ENCODE measurements at regions not wholly inside any gene's neighbourhood (a gene's known extent, or its start where the extent isn't known, plus 50 kb on each side); places are given as distances from the start of the nearest gene placed in this dataset.

DNA sequence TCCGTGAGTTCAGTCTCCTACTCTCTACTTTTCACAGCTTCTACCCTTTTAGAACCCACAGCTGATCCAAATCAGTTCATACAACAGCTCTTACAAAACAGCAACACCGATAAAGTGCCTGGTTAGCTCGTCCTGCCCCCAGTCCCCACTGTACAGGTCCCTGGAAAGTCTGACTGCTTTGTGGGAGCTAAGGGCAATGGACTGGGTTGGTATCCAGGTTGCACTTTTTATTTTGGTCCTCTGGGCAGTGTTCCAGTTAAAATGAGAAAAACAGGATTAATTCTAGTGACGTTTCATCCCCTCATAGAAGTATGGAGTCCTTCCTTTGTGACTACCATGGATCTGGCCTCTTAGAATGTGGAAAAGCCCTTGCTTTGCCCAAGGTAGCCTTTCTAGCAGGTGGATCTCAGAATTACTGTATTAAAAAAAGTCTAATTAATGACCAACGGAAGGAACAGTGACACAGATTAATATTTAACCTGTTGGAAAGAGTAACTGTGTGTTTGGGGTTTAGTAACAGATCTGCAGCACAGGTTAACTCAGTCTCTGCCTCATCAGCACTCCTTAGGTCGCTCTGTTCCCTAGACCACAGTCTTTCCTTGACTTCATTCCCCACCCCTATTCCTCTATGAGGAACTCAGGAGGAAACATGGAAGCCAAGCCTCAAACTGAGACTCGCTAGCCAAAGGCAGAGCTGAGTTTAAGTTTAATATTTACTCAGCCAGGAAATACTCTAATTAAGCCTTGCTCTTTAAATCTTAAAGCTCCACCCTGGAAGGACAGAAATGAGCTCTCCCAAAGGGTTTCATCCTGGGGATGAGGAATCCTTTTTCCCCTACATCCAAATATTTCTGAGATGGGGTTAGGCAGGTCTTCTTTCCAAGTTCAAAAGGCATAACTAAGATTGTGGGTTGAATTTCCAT is 52.8 kb upstream of the ITGA6 start:
- H3K36me3 ChIP-seq (ENCODE audit: control insufficient read depth in 5 of 5, insufficient read depth in 5 of 5, low read length in 5 of 5) = no peaks in the 10 kb centered on the region
- H3K27ac ChIP-seq (ENCODE audit: low read depth, low read length) = no peak overlapping the region
- no peak overlapping the region for H3K4me3 ChIP-seq (ENCODE audit: low read depth in 1 of 5, low read length in 5 of 5)
- peaks cover 0 to 13% (median 3%) of the 10 kb centered on the region in 5 donors for H3K9me3 ChIP-seq (ENCODE audit: control insufficient read depth in 5 of 5, low read length in 5 of 5)
- H3K9ac ChIP-seq (ENCODE audit: low read length in 5 of 5) = no peak overlapping the region
- H3K27me3 ChIP-seq (ENCODE audit: control insufficient read depth in 5 of 5, insufficient read depth in 4 of 5, low read length in 5 of 5) = peaks cover 0 to 4% (median 0%) of the 10 kb centered on the region in 5 donors
- peaks cover 0 to 21% (median 0%) of the 10 kb centered on the region in 5 donors for H3K4me1 ChIP-seq (ENCODE audit: control insufficient read depth in 5 of 5, insufficient read depth in 5 of 5, low read length in 5 of 5)

DNA sequence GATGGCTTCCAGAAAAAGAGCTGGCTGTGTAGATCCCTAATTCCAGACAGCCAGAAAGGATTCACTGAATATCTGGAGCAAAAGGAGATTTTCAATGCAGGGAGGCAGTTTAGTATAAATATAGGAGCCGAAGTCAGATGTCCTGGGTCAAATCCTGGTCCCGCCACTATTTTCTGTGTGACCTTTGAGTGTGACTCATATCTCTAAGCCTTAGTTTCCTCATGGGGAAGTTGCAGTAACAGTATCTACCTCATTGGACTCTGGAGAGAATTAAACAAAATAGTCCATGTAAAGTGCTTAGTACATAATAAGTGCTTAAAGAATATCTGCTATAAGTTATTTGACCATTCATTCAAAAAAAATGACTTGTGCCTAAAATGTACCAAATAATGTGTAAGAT is 52.1 kb upstream of the ITGA6 start:
- Histone ChIP-seq H3K9ac (ENCODE audit: low read length in 5 of 5) (no peak overlapping the region), H3K27ac (ENCODE audit: low read depth, low read length) (no peak overlapping the region), H3K27me3 (ENCODE audit: control insufficient read depth in 5 of 5, insufficient read depth in 4 of 5, low read length in 5 of 5) (peaks cover 0 to 4% (median 0%) of the 10 kb centered on the region in 5 donors), H3K36me3 (ENCODE audit: control insufficient read depth in 5 of 5, insufficient read depth in 5 of 5, low read length in 5 of 5) (no peaks in the 10 kb centered on the region), H3K9me3 (ENCODE audit: control insufficient read depth in 5 of 5, low read length in 5 of 5) (peaks cover 0 to 9% (median 0%) of the 10 kb centered on the region in 5 donors), H3K4me3 (ENCODE audit: low read depth in 1 of 5, low read length in 5 of 5) (no peak overlapping the region), H3K4me1 (ENCODE audit: control insufficient read depth in 5 of 5, insufficient read depth in 5 of 5, low read length in 5 of 5) (peaks cover 0 to 21% (median 1%) of the 10 kb centered on the region in 5 donors)

DNA sequence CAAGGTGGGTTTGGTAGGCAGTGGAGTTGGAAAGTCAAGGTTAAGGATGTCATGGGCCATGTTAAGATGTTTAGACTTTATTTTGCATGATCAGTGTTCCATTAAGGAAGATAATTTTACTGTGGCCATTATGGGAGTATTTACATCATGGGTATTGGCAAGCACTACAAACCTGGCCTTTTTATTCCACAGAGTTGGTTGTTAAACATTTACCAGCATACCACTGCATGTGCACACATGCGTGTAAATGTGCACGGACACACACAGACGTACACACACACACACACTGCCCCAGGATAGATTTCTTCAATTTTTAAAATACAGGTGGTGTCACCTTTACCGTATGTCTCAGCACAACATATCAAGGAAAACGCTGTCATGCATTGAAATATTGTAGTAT is 51.4 kb upstream of the ITGA6 start:
- no peak overlapping the region for H3K4me3 ChIP-seq (ENCODE audit: low read depth in 1 of 5, low read length in 5 of 5)
- no peak overlapping the region for H3K27ac ChIP-seq (ENCODE audit: low read depth, low read length)
- peaks cover 0 to 6% (median 0%) of the 10 kb centered on the region in 5 donors for H3K9me3 ChIP-seq (ENCODE audit: control insufficient read depth in 5 of 5, low read length in 5 of 5)
- no peak overlapping the region for H3K9ac ChIP-seq (ENCODE audit: low read length in 5 of 5)
- H3K4me1 ChIP-seq (ENCODE audit: control insufficient read depth in 5 of 5, insufficient read depth in 5 of 5, low read length in 5 of 5) = peaks cover 0 to 26% (median 8%) of the 10 kb centered on the region in 5 donors
- no peaks in the 10 kb centered on the region for H3K36me3 ChIP-seq (ENCODE audit: control insufficient read depth in 5 of 5, insufficient read depth in 5 of 5, low read length in 5 of 5)
- H3K27me3 ChIP-seq (ENCODE audit: control insufficient read depth in 5 of 5, insufficient read depth in 4 of 5, low read length in 5 of 5) = peaks cover 0 to 4% (median 0%) of the 10 kb centered on the region in 5 donors

DNA sequence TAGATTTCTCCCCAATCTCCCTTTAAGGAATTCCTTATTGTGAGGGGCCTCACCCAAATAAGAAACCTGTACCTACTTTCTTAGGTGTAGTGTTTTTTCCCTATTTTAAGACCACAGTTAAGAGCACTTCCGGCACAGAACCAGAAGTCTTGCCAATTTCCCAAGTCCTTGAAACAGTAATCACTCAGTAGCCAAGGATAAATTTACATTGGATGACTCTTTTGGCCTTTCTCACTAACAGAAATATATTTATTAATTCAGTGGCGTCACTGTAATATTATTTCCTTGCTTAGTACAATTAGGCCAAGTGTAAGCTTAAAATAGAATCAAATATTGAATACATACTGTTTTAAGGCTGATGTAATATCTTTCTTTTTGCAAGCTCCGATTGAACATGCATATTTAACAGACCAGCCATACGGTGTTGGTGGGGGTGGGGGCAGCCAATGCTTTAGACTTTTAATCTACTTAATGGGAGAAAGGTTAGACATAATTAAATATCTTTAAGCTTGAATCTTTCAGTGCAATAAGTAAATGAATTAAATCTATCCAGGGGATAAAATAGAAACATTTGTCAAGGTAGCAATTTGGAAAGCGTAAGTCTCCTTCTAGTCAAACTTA is 50.8 kb upstream of the ITGA6 start:
- H3K9me3 ChIP-seq (ENCODE audit: control insufficient read depth in 5 of 5, low read length in 5 of 5) = peaks cover 0 to 6% (median 0%) of the 10 kb centered on the region in 5 donors
- peaks cover 0 to 4% (median 0%) of the 10 kb centered on the region in 5 donors for H3K27me3 ChIP-seq (ENCODE audit: control insufficient read depth in 5 of 5, insufficient read depth in 4 of 5, low read length in 5 of 5)
- H3K9ac ChIP-seq (ENCODE audit: low read length in 5 of 5) = no peak overlapping the region
- H3K4me3 ChIP-seq (ENCODE audit: low read depth in 1 of 5, low read length in 5 of 5) = no peak overlapping the region
- no peaks in the 10 kb centered on the region for H3K36me3 ChIP-seq (ENCODE audit: control insufficient read depth in 5 of 5, insufficient read depth in 5 of 5, low read length in 5 of 5)
- H3K4me1 ChIP-seq (ENCODE audit: control insufficient read depth in 5 of 5, insufficient read depth in 5 of 5, low read length in 5 of 5) = peaks cover 0 to 28% (median 12%) of the 10 kb centered on the region in 5 donors
- no peak overlapping the region for H3K27ac ChIP-seq (ENCODE audit: low read depth, low read length)

DNA sequence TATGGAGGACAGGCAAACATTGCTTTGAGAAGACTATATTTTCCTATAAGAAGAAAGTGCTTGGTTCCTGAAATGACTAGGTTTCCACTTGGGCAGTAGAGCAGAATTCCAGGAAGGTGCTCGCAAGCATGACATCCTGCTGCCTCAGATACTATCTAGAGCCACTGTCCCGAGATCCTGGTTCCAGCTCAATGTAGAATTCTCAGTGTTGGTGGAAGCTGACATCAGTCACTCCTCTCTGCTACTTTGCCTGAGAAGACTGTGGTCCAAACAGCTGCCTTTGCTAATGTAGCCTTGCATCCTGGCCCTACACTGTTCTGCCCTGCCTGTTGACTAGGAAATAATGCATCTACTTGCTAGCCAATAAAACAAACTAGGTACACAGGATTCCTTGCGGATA is 50.0 kb upstream of the ITGA6 start:
- Histone ChIP-seq H3K9ac (ENCODE audit: low read length in 5 of 5) (no peak overlapping the region), H3K9me3 (ENCODE audit: control insufficient read depth in 5 of 5, low read length in 5 of 5) (peaks cover 0 to 6% (median 0%) of the 10 kb centered on the region in 5 donors), H3K36me3 (ENCODE audit: control insufficient read depth in 5 of 5, insufficient read depth in 5 of 5, low read length in 5 of 5) (no peaks in the 10 kb centered on the region), H3K4me3 (ENCODE audit: low read depth in 1 of 5, low read length in 5 of 5) (no peak overlapping the region), H3K27ac (ENCODE audit: low read depth, low read length) (no peak overlapping the region), H3K27me3 (ENCODE audit: control insufficient read depth in 5 of 5, insufficient read depth in 4 of 5, low read length in 5 of 5) (no peaks in the 10 kb centered on the region), H3K4me1 (ENCODE audit: control insufficient read depth in 5 of 5, insufficient read depth in 5 of 5, low read length in 5 of 5) (peaks cover 0 to 28% (median 12%) of the 10 kb centered on the region in 5 donors)

Measured in subcutaneous abdominal adipose tissue (tissue), 5 donors.